K562 (cell line): ENCODE measurements at regions not wholly inside any gene's neighbourhood (a gene's known extent, or its start where the extent isn't known, plus 50 kb on each side); places are given as distances from the start of the nearest gene placed in this dataset.

Experiments
- ATAC-seq: fragments of 200-7000 bp; cut with Tn5 transposase; 3 replicates; pipeline ENCODE4 v1.9.1; 2020; ENCODE audit warnings: moderate library complexity
- BruUV-seq: library from RNA; stranded (reverse); fragments of 400-500 nt; replicated peaks from 2 replicates; lab custom pipeline; 2021; lab: Mats Ljungman, UMichigan
- CTCF ChIA-PET: fragments of 300-600 bp; formaldehyde crosslinking; extraction: SDS; loops from one replicate; lab custom pipeline; 2021; ENCODE audit warnings: low intra/inter-chr PET ratio; lab: Yijun Ruan, JAX
- POLR2A ChIA-PET: fragments of 300-600, 350-650 bp; sonication (Branson Sonifier 250); formaldehyde crosslinking; extraction: SDS; loops from one replicate; lab custom pipeline; 2021; ENCODE audit warnings: antibody characterized with exemption, inconsistent platforms; lab: Yijun Ruan, JAX
- DNase-seq, 4 experiments: peaks; one replicate each; pipeline versions ENCODE4 v3.0.0 to v3.0.0-alpha.2; 2011 to 2018; ENCODE audit warnings: low spot score in 3 of 4, mixed read lengths in 3 of 4; ENCODE audit errors: extremely low read depth in 1 of 4
- FAIRE-seq: peaks from 2 replicates; lab custom pipeline; 2011; peaks lifted over from hg19 to GRCh38; lab: Jason Lieb, UNC
- H2AFZ ChIP-seq: 2 replicates; pipeline ENCODE4 v1.6.0; 2011; ENCODE audit warnings: low read depth, low read length, control low read depth, inconsistent platforms
- H3K27ac ChIP-seq: fragments of 200-600 bp; 3 replicates; pipeline ENCODE4 v1.8.0; 2011; ENCODE audit warnings: low read depth, mild to moderate bottlenecking, control low read depth, inconsistent platforms, low read length, moderate library complexity, mixed read lengths; ENCODE audit errors: extremely low read depth
- H3K27me3 ChIP-seq, 2 experiments: fragments of 300-600 bp in 1 of 2; 2 replicates in 1 of 2; 3 replicates in 1 of 2; pipeline versions ENCODE4 v1.6.0 to v1.8.0; 2011; ENCODE audit warnings: inconsistent platforms in 2 of 2, low read length in 2 of 2, mild to moderate bottlenecking in 1 of 2, mixed read lengths in 1 of 2, moderate library complexity in 1 of 2; ENCODE audit not compliant: control insufficient read depth in 2 of 2, insufficient read depth in 2 of 2
- H3K36me3 ChIP-seq: fragments of 300-600 bp; 3 replicates; pipeline ENCODE4 v1.8.0; 2011; ENCODE audit warnings: mild to moderate bottlenecking, low read length, inconsistent platforms; ENCODE audit not compliant: control insufficient read depth, insufficient read depth
- H3K4me1 ChIP-seq, 2 experiments: fragments of 200-600 bp in 1 of 2; replicated peaks in 1 of 2; 2 replicates in 1 of 2; 3 replicates in 1 of 2; pipeline versions ENCODE4 v1.5.1 to v1.8.0; 2011; ENCODE audit warnings: inconsistent platforms in 2 of 2, low read length in 2 of 2, mild to moderate bottlenecking in 1 of 2, mixed read lengths in 1 of 2, moderate library complexity in 1 of 2; ENCODE audit not compliant: control insufficient read depth in 2 of 2, insufficient read depth in 2 of 2
- H3K4me2 ChIP-seq: 2 replicates; pipeline ENCODE4 v1.6.1; 2011; ENCODE audit warnings: low read length, control low read depth, inconsistent platforms, mixed read lengths; ENCODE audit not compliant: insufficient read depth
- H3K4me3 ChIP-seq: fragments of 200-600 bp; sonication (generic), shearing (Covaris generic); 2 replicates; pipeline ENCODE4 v1.5.1; 2016; ENCODE audit warnings: control low read depth, inconsistent platforms
- H3K79me2 ChIP-seq: fragments of 200-600 bp; 3 replicates; pipeline ENCODE4 v1.8.0; 2011; ENCODE audit warnings: low read length, inconsistent platforms; ENCODE audit not compliant: control insufficient read depth, insufficient read depth
- H3K9ac ChIP-seq, 2 experiments: 2 replicates each; pipeline versions ENCODE4 v1.6.0 to v1.6.1; 2011; ENCODE audit warnings: low read depth in 2 of 2, low read length in 2 of 2, control low read depth in 1 of 2, inconsistent platforms in 1 of 2, mild to moderate bottlenecking in 1 of 2, mixed read lengths in 1 of 2; ENCODE audit not compliant: insufficient read depth in 1 of 2
- H3K9me1 ChIP-seq: one replicate; pipeline ENCODE4 v1.6.0; 2011; ENCODE audit warnings: inconsistent platforms, mild to moderate bottlenecking, low read length, moderate library complexity; ENCODE audit not compliant: control insufficient read depth, insufficient read depth
- H3K9me3 ChIP-seq: replicated peaks from 2 replicates; pipeline ENCODE4 v1.5.1; 2011; ENCODE audit warnings: low read depth, low read length, inconsistent platforms; ENCODE audit not compliant: control insufficient read depth, insufficient read depth
- H4K20me1 ChIP-seq: replicated peaks from 2 replicates; pipeline ENCODE4 v1.6.1; 2011; ENCODE audit warnings: low read length, inconsistent platforms, mixed read lengths; ENCODE audit not compliant: control insufficient read depth, insufficient read depth
- ATF7 ChIP-seq: fragments of 450-650 bp; IDR thresholded peaks from 2 replicates; pipeline ENCODE4 v1.7.1; 2014; ENCODE audit warnings: mild to moderate bottlenecking, moderate library complexity
- E2F3 ChIP-seq: fragments of 250-450 bp; sonication (Bioruptor Pico); IDR thresholded peaks from 2 replicates; pipeline ENCODE4 v1.4.0; 2020; ENCODE audit warnings: mild to moderate bottlenecking
- HDAC1 ChIP-seq, 2 experiments: fragments of 450-650 bp; IDR thresholded peaks; 2 replicates each; pipeline ENCODE4 v1.6.1; 2016 to 2017; ENCODE audit warnings: inconsistent platforms in 1 of 2, mild to moderate bottlenecking in 1 of 2, moderate library complexity in 1 of 2
- HNRNPLL ChIP-seq: fragments of 200-400 bp; formaldehyde crosslinking; IDR thresholded peaks from 2 replicates; pipeline ENCODE4 v1.6.1; 2017; ENCODE audit warnings: low read length, low read depth, mild to moderate bottlenecking; ENCODE audit not compliant: poor library complexity, severe bottlenecking
- KAT8 ChIP-seq: fragments of 450-650 bp; IDR thresholded peaks from 2 replicates; pipeline ENCODE4 v1.6.1; 2016; ENCODE audit warnings: low read depth, mild to moderate bottlenecking
- NEUROD1 ChIP-seq: fragments of 150-350 bp; IDR thresholded peaks from 2 replicates; pipeline ENCODE4 v1.6.1; 2014; ENCODE audit warnings: borderline replicate concordance, low read length, low read depth; ENCODE audit not compliant: partially characterized antibody
- PRMT5 ChIP-seq: sonication (generic); formaldehyde crosslinking; IDR thresholded peaks from 2 replicates; pipeline ENCODE4 v1.5.0; 2020; ENCODE audit warnings: missing genetic modification reagents
- SMARCA5 ChIP-seq: fragments of 450-650 bp; IDR thresholded peaks from 2 replicates; pipeline ENCODE4 v1.6.1; 2016
- SNIP1 ChIP-seq: fragments of 450-650 bp; IDR thresholded peaks from 2 replicates; pipeline ENCODE4 v1.7.1; 2017; ENCODE audit warnings: low read depth, mild to moderate bottlenecking
- SREBF2 ChIP-seq: sonication (generic); formaldehyde crosslinking; IDR thresholded peaks from 2 replicates; pipeline ENCODE4 v1.4.0; 2020; ENCODE audit warnings: mild to moderate bottlenecking, missing genetic modification reagents
- TAF15 ChIP-seq: fragments of 200-400 bp; formaldehyde crosslinking; IDR thresholded peaks from 2 replicates; pipeline ENCODE4 v1.6.1; 2017; ENCODE audit warnings: mild to moderate bottlenecking, low read depth, low read length, moderate library complexity
- ZBTB9 ChIP-seq: fragments of 450-650 bp; formaldehyde crosslinking; IDR thresholded peaks from 2 replicates; pipeline ENCODE4 v1.4.0; 2020; ENCODE audit warnings: mild to moderate bottlenecking, moderate library complexity
- ZC3H8 ChIP-seq: fragments of 450-650 bp; IDR thresholded peaks from 2 replicates; pipeline ENCODE4 v1.6.1; 2017
- ZFP91 ChIP-seq: sonication (generic); formaldehyde crosslinking; IDR thresholded peaks from 2 replicates; pipeline ENCODE4 v1.8.0; 2022; ENCODE audit warnings: mild to moderate bottlenecking, missing genetic modification reagents
- ZNF197 ChIP-seq: fragments of 200-800 bp; sonication (Bioruptor generic); IDR thresholded peaks from 2 replicates; pipeline ENCODE4 v1.6.1; 2016; ENCODE audit warnings: low read depth, missing genetic modification characterization, missing compliant biosample characterization
- ZNF354B ChIP-seq: fragments of 250-450 bp; sonication (Bioruptor Pico); IDR thresholded peaks from 2 replicates; pipeline ENCODE4 v1.4.0; 2020
- WGBS: fragments of 100-300 bp; shearing (Covaris generic); methylation state at CpG from one replicate; pipeline ENCODE4 v1.1.6; 2016; ENCODE audit warnings: low coverage, mixed read lengths; ENCODE audit not compliant: insufficient coverage; ENCODE audit errors: missing lambda C conversion rate; 5-methylcytosine and 5-hydroxymethylcytosine counted together
- in situ Hi-C: fragments of 300-500 bp; cut with MboI; formaldehyde crosslinking; loops from 4 replicates; pipeline ENCODE4 v1.15.0; 2018; ENCODE audit warnings: inconsistent platforms, mixed read lengths
- intact Hi-C: fragments of 100-400 bp; cut with micrococcal nuclease; formaldehyde crosslinking; loops from 2 replicates; pipeline ENCODE4 v1.14.2; 2022

GRCh38 chr2:17270894-17271293, 247.3 kb downstream of the RAD51AP2 start:
- no peaks in the 10 kb centered on the region for H4K20me1 ChIP-seq
- no peak overlapping the region for H3K9ac ChIP-seq
- POLR2A ChIA-PET: interaction anchor here (1.2 kb wide), 1 partner anchor 37 kb away, joined by 3 read pairs; no protein-coding TSS in a partner anchor
- BruUV-seq: no TSS peak
- CTCF ChIA-PET: no interaction called here
- no peaks in the 10 kb centered on the region for H3K4me1 ChIP-seq
- no peaks in the 10 kb centered on the region for H3K9me1 ChIP-seq
- H3K9me3 ChIP-seq: no peaks in the 10 kb centered on the region
- no peak for ATAC-seq
- no peak overlapping the region for H3K4me3 ChIP-seq
- no peak overlapping the region for H3K27ac ChIP-seq
- H3K4me2 ChIP-seq: no peak overlapping the region
- H2AFZ ChIP-seq: no peak overlapping the region
- 0% methylated on average over 5 of the region's 5 CpGs for WGBS
- no peak for DNase-seq
- no peaks in the 10 kb centered on the region for H3K79me2 ChIP-seq
- in situ Hi-C loops (no loop called here), intact Hi-C loops (no loop called here)
- TF ChIP-seq SNIP1 (no peak), ATF7 (no peak), TAF15 (no peak), SREBF2 (CRISPR knock-in tag) (no peak), ZNF197 (CRISPR knock-in tag) (no peak), SMARCA5 (no peak), ZFP91 (no peak), HNRNPLL (no peak), PRMT5 (CRISPR knock-in tag) (no peak), E2F3 (no peak), HDAC1 (IDR thresholded peaks at IDR 0.05) (no peak), ZBTB9 (CRISPR knock-in tag) (no peak), NEUROD1 (no peak), ZNF354B (CRISPR knock-in tag) (no peak), ZC3H8 (no peak), KAT8 (no peak)
- H3K36me3 ChIP-seq: no peaks in the 10 kb centered on the region
- FAIRE-seq: no peak
- no peaks in the 10 kb centered on the region for H3K27me3 ChIP-seq
